Lower lobe of right lung (tissue), 2 donors: ENCODE measurements at regions not wholly inside any gene's neighbourhood (a gene's known extent, or its start where the extent isn't known, plus 50 kb on each side); places are given as distances from the start of the nearest gene placed in this dataset.

Experiments used
- ATAC-seq, 2 donors: fragments of 200-7000 bp; cut with Tn5 transposase; one replicate each; pipeline ENCODE4 v1.9.1; 2020 to 2022; ENCODE audit warnings: mild to moderate bottlenecking in 2 of 2, moderate library complexity in 2 of 2
- DNase-seq: peaks from one replicate; pipeline ENCODE4 v3.0.0-alpha.2; 2020
- H3K27ac ChIP-seq: fragments of 200-600 bp; one replicate; pipeline ENCODE4 v1.8.0; 2022
- H3K27me3 ChIP-seq: fragments of 200-600 bp; one replicate; pipeline ENCODE4 v1.8.0; 2022; ENCODE audit warnings: low read depth
- H3K36me3 ChIP-seq: fragments of 200-600 bp; one replicate; pipeline ENCODE4 v1.8.0; 2022; ENCODE audit warnings: mild to moderate bottlenecking
- H3K4me1 ChIP-seq: fragments of 200-600 bp; one replicate; pipeline ENCODE4 v1.8.0; 2022
- H3K4me3 ChIP-seq: fragments of 200-600 bp; one replicate; pipeline ENCODE4 v1.8.0; 2022; ENCODE audit warnings: mild to moderate bottlenecking
- H3K9me3 ChIP-seq: fragments of 200-600 bp; one replicate; pipeline ENCODE4 v1.8.0; 2022
- intact Hi-C: fragments of 100-400 bp; cut with DNase I; formaldehyde crosslinking; loops from one replicate; pipeline ENCODE4 v1.11.0; 2022
- TF ChIP-seq, protein P1 (sequence below): fragments of 200-600 bp; IDR thresholded peaks from one replicate; pipeline ENCODE4 v1.8.0; 2022; ENCODE audit warnings: antibody characterized with exemption, mild to moderate bottlenecking
- donor health status: DM: no; HTN: yes; CAD: no; lungs with severe emphysema.

DNA sequence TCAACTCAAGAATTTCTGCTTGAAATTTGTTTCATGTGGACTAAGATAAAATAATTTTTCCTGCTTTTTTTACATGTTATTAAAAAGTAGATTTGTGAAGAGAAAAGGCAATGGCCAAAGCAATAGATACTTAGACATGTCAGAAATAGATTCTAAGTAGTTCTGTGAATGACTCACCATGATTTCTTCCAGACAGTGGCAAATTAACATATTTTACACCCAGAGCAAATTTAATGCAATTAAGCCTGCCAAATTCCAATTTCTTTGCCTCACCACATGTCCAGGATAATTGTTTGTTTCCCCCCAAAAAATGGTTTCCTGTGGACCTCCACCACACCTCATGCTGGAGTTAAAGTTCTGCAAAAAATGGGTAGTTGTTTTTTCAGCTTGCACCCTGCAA lies 651.4 kb downstream of the CETN3 start:
- no peak overlapping the region for H3K4me3 ChIP-seq
- H3K27ac ChIP-seq, result no peak overlapping the region
- no peaks in the 10 kb centered on the region for H3K27me3 ChIP-seq
- H3K4me1 ChIP-seq, result no peaks in the 10 kb centered on the region
- TF ChIP-seq, protein P1, sequence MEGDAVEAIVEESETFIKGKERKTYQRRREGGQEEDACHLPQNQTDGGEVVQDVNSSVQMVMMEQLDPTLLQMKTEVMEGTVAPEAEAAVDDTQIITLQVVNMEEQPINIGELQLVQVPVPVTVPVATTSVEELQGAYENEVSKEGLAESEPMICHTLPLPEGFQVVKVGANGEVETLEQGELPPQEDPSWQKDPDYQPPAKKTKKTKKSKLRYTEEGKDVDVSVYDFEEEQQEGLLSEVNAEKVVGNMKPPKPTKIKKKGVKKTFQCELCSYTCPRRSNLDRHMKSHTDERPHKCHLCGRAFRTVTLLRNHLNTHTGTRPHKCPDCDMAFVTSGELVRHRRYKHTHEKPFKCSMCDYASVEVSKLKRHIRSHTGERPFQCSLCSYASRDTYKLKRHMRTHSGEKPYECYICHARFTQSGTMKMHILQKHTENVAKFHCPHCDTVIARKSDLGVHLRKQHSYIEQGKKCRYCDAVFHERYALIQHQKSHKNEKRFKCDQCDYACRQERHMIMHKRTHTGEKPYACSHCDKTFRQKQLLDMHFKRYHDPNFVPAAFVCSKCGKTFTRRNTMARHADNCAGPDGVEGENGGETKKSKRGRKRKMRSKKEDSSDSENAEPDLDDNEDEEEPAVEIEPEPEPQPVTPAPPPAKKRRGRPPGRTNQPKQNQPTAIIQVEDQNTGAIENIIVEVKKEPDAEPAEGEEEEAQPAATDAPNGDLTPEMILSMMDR, result no peak
- intact Hi-C loops, result loop anchor here (5.0 kb wide), 1 partner anchor 196 kb away; no protein-coding TSS in a partner anchor
- no peak for ATAC-seq
- no peaks in the 10 kb centered on the region for H3K36me3 ChIP-seq
- no peak for DNase-seq
- H3K9me3 ChIP-seq, result no peaks in the 10 kb centered on the region

DNA sequence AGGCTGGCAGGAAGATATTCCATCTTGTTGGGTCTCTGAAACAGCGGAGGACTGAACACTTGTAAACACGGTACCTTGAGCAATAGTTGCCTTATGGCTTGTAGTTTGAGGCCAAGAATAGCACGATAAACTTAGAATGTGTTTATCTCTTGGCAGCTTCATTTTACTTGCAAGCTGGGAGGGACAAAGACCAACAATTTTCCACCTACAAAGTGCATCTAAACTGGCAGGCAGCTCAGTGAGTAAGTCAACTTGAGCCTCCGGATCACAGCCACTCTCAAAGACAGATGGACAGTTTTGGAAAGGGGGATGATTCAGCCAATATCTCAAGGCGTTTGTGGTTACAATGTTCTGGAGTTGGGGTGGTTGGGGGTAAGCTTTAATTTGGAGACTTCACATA lies 652.6 kb downstream of the CETN3 start:
- ATAC-seq (no peak), DNase-seq (no peak)
- TF ChIP-seq, protein P1, result no peak

DNA sequence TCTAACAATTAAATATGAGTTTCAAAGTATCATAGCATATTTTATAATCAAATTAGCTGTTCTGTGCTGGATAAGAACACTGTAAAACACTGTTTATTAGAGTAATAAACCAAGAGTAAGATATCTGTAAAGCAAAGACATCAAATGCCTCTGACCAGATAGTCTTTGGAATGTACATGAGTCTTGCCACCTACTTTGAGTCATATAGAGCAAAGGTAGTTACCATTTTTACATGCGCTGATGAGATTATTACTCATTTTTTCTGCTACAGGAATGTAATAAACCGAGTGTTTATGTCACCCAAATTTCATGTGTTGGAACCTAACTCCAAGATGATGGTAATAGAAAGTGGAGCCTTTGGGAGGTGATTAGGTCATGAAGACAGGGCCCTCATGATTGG lies 654.5 kb downstream of the CETN3 start:
- no peaks in the 10 kb centered on the region for H3K27me3 ChIP-seq
- intact Hi-C loops, result loop anchor here (5.0 kb wide), 1 partner anchor 193 kb away; no protein-coding TSS in a partner anchor
- no peaks in the 10 kb centered on the region for H3K4me1 ChIP-seq
- TF ChIP-seq, protein P1, result no peak
- ATAC-seq (no peak), DNase-seq (no peak)
- no peak overlapping the region for H3K27ac ChIP-seq
- H3K4me3 ChIP-seq, result no peak overlapping the region
- H3K36me3 ChIP-seq, result no peaks in the 10 kb centered on the region
- H3K9me3 ChIP-seq, result no peaks in the 10 kb centered on the region

More for the DNA sequence above, 652.6 kb downstream of the CETN3 start:
- H3K4me1 ChIP-seq, result no peaks in the 10 kb centered on the region
- H3K9me3 ChIP-seq, result no peaks in the 10 kb centered on the region
- no peaks in the 10 kb centered on the region for H3K27me3 ChIP-seq
- no peak overlapping the region for H3K27ac ChIP-seq
- intact Hi-C loops, result loop anchor here (5.0 kb wide), 1 partner anchor 195 kb away; no protein-coding TSS in a partner anchor
- H3K4me3 ChIP-seq, result no peak overlapping the region
- H3K36me3 ChIP-seq, result no peaks in the 10 kb centered on the region

DNA sequence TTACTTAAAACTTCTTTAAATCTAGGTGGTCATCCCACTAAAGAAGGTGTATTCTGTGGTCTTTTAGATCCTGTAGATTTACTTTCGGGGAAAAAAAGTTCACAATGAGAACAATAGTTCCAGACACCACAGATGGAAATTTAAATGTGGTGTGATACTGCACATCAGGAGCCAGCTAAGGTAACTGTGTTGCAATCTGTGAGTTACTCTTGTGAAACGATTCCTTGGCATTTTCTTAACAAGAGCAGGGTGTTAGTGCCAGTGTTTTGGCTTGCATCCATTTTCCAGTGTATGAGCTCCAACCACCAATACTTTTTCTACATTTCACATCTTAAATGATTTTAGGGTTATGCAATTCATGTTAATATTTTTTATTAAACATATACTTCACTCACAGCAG lies 674.5 kb downstream of the CETN3 start:
- no peaks in the 10 kb centered on the region for H3K9me3 ChIP-seq
- intact Hi-C loops, result no loop called here
- TF ChIP-seq, protein P1, result no peak
- H3K27ac ChIP-seq, result no peak overlapping the region
- no peaks in the 10 kb centered on the region for H3K36me3 ChIP-seq
- ATAC-seq, result peak; percentile 37 to 64
- H3K27me3 ChIP-seq, result no peaks in the 10 kb centered on the region
- no peak overlapping the region for H3K4me3 ChIP-seq
- no peak for DNase-seq
- H3K4me1 ChIP-seq, result no peaks in the 10 kb centered on the region

DNA sequence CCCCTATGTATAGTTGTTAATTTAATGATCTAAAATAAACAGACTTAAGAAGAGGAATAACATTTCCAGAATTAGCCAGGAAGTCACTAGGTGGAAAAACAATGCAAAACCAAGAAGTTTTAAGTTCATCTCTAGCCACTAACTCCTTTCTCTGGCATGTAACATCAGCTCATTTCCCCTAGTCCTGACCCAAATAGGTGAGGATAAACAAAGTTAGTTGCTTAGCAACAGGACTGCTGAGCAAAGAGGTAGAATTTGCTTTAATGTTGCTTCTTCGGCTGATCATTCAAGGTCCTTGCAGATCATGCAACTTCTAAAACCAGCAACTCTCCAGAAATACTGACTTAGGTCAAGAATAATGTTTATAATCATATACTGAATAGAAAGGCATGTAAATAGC lies 675.8 kb downstream of the CETN3 start:
- H3K4me1 ChIP-seq, result no peaks in the 10 kb centered on the region
- ATAC-seq (no peak), DNase-seq (no peak)
- no peaks in the 10 kb centered on the region for H3K36me3 ChIP-seq
- no peak overlapping the region for H3K4me3 ChIP-seq
- no peaks in the 10 kb centered on the region for H3K27me3 ChIP-seq
- TF ChIP-seq, protein P1, result no peak
- intact Hi-C loops, result no loop called here
- no peak overlapping the region for H3K27ac ChIP-seq
- no peaks in the 10 kb centered on the region for H3K9me3 ChIP-seq
